Loucy (cell line): ENCODE measurements at regions not wholly inside any gene's neighbourhood (a gene's known extent, or its start where the extent isn't known, plus 50 kb on each side); places are given as distances from the start of the nearest gene placed in this dataset.

Experiments used
- EZH2phosphoT487 ChIP-seq: fragments of 200-600 bp; IDR thresholded peaks from 2 replicates; pipeline ENCODE4 v1.6.1; 2018; ENCODE audit warnings: antibody characterized with exemption, mild to moderate bottlenecking, moderate library complexity, borderline replicate concordance
- TF ChIP-seq, protein P1 (sequence below): fragments of 200-600 bp; sonication (generic); conservative IDR thresholded peaks from 2 replicates; pipeline ENCODE4 v1.5.1; 2014; ENCODE audit warnings: mild to moderate bottlenecking, antibody characterized with exemption, low read length

DNA sequence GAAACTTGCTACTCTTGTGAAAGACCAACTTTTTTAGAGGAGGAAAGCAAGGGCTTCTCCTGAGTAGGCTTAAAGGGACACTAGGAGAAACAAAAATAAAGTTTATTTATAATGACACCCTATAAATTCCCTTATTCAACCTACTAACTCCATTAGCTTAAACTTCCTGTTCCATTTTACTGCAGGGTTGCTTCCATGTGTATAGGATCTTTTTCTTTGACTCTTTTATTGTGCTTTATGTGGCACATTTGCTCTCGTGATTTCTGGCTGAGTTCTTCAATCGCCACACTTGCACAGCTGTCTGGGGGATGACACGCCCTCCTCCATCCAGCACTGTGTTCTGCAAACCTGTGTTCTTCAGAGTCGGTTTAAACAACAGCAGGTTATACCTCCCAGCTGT, 225.7 kb upstream of the NPVF start:
- TF ChIP-seq, protein P1, sequence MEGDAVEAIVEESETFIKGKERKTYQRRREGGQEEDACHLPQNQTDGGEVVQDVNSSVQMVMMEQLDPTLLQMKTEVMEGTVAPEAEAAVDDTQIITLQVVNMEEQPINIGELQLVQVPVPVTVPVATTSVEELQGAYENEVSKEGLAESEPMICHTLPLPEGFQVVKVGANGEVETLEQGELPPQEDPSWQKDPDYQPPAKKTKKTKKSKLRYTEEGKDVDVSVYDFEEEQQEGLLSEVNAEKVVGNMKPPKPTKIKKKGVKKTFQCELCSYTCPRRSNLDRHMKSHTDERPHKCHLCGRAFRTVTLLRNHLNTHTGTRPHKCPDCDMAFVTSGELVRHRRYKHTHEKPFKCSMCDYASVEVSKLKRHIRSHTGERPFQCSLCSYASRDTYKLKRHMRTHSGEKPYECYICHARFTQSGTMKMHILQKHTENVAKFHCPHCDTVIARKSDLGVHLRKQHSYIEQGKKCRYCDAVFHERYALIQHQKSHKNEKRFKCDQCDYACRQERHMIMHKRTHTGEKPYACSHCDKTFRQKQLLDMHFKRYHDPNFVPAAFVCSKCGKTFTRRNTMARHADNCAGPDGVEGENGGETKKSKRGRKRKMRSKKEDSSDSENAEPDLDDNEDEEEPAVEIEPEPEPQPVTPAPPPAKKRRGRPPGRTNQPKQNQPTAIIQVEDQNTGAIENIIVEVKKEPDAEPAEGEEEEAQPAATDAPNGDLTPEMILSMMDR, result no peak
- TF ChIP-seq EZH2phosphoT487, result no peak
